Endothelial cell of umbilical vein (primary cell): ENCODE measurements at regions not wholly inside any gene's neighbourhood (a gene's known extent, or its start where the extent isn't known, plus 50 kb on each side); places are given as distances from the start of the nearest gene placed in this dataset.
"Not testable (repeated sequence)": the region's sequence is repeated elsewhere in the genome, so short reads cannot be mapped to it uniquely, and the experiment has no call there.

Experiments
- BruUV-seq: library from RNA; stranded (reverse); fragments of 400-500 nt; replicated peaks from 2 replicates; lab custom pipeline; 2021; lab: Mats Ljungman, UMichigan
- CTCF ChIA-PET: fragments of 300-600, 350-600 bp; sonication (Branson Sonifier 250); formaldehyde crosslinking; loops from one replicate; lab custom pipeline; 2021; ENCODE audit warnings: antibody characterized with exemption, inconsistent platforms; lab: Charles Lee
- POLR2A ChIA-PET: fragments of 300-600, 350-600 bp; sonication (Branson Sonifier 250); formaldehyde crosslinking; loops from one replicate; lab custom pipeline; 2021; ENCODE audit warnings: antibody characterized with exemption, inconsistent platforms; lab: Charles Lee
- DNase-seq: peaks from one replicate; pipeline ENCODE4 v3.0.0-alpha.2; 2011; ENCODE audit warnings: low read depth, low spot score
- FAIRE-seq: peaks from 2 replicates; lab custom pipeline; 2011; peaks lifted over from hg19 to GRCh38; lab: Jason Lieb, UNC
- H2AFZ ChIP-seq: 2 replicates; pipeline ENCODE4 v1.6.0; 2012; ENCODE audit warnings: low read depth, low read length, control low read depth, inconsistent platforms
- H3K27ac ChIP-seq: 2 replicates; pipeline ENCODE4 v1.5.1; 2011; ENCODE audit warnings: low read depth, mild to moderate bottlenecking, control low read depth, low read length, moderate library complexity; ENCODE audit not compliant: insufficient read depth
- H3K27me3 ChIP-seq, 2 experiments: 2 replicates each; pipeline versions ENCODE4 v1.6.0 to v1.6.1; 2011; ENCODE audit warnings: low read length in 2 of 2, mixed read lengths in 1 of 2; ENCODE audit not compliant: control insufficient read depth in 2 of 2, insufficient read depth in 2 of 2
- H3K36me3 ChIP-seq, 2 experiments: 2 replicates in 1 of 2; 3 replicates in 1 of 2; pipeline ENCODE4 v1.5.1; 2011; ENCODE audit warnings: low read length in 2 of 2, mild to moderate bottlenecking in 1 of 2, moderate library complexity in 1 of 2; ENCODE audit not compliant: control insufficient read depth in 2 of 2, insufficient read depth in 2 of 2; ENCODE audit errors: extremely low read depth in 1 of 2
- H3K4me1 ChIP-seq: 3 replicates; pipeline ENCODE4 v1.5.1; 2011; ENCODE audit warnings: mild to moderate bottlenecking, low read length; ENCODE audit not compliant: control insufficient read depth, insufficient read depth; ENCODE audit errors: extremely low read depth
- H3K4me2 ChIP-seq: 2 replicates; pipeline ENCODE4 v1.6.1; 2011; ENCODE audit warnings: low read length, control low read depth, mixed read lengths; ENCODE audit not compliant: insufficient read depth
- H3K4me3 ChIP-seq, 3 experiments: fragments of 200-600 bp in 1 of 3; sonication (generic), shearing (Covaris generic) in 1 of 3; replicated peaks in 1 of 3; 2 replicates each; pipeline ENCODE4 v1.5.1; 2011 to 2016; ENCODE audit warnings: control low read depth in 3 of 3, low read length in 3 of 3, mild to moderate bottlenecking in 2 of 3, inconsistent platforms in 1 of 3, low read depth in 1 of 3, moderate library complexity in 1 of 3; ENCODE audit not compliant: insufficient read depth in 1 of 3
- H3K79me2 ChIP-seq: 2 replicates; pipeline ENCODE4 v1.6.0; 2012; ENCODE audit warnings: low read length, inconsistent platforms; ENCODE audit not compliant: control insufficient read depth, insufficient read depth
- H3K9ac ChIP-seq: replicated peaks from 2 replicates; pipeline ENCODE3; 2011; ENCODE audit warnings: low read length, control low read depth; ENCODE audit not compliant: insufficient read depth; ENCODE audit errors: extremely low read depth
- H3K9me1 ChIP-seq: replicated peaks from 3 replicates; pipeline ENCODE4 v1.6.0; 2011; ENCODE audit warnings: mild to moderate bottlenecking, low read length; ENCODE audit not compliant: control insufficient read depth, insufficient read depth; ENCODE audit errors: extremely low read depth
- H3K9me3 ChIP-seq: replicated peaks from 2 replicates; pipeline ENCODE4 v1.5.1; 2012; ENCODE audit warnings: low read length, inconsistent platforms; ENCODE audit not compliant: control insufficient read depth, insufficient read depth
- H4K20me1 ChIP-seq: replicated peaks from 2 replicates; pipeline ENCODE3; 2011; ENCODE audit warnings: mild to moderate bottlenecking, low read length; ENCODE audit not compliant: control insufficient read depth, insufficient read depth; ENCODE audit errors: extremely low read depth
- GATA2 ChIP-seq: IDR thresholded peaks from 2 replicates; pipeline ENCODE4 v1.7.0; 2011; ENCODE audit warnings: low read depth, mild to moderate bottlenecking, moderate library complexity, mixed read lengths, low read length; ENCODE audit not compliant: insufficient read length, insufficient read depth
- MYC ChIP-seq: IDR thresholded peaks from one replicate; pipeline ENCODE4 v1.6.1; 2011; ENCODE audit warnings: mild to moderate bottlenecking, low read depth, low read length
- dilution Hi-C: fragments of 300-500 bp; cut with MboI; formaldehyde crosslinking; loops from one replicate; pipeline ENCODE4 v1.15.0; 2019; ENCODE audit warnings: low sequenced_read_pairs; ENCODE audit not compliant: extremely low pct_ligation_motif_present
- intact Hi-C: fragments of 100-400 bp; cut with micrococcal nuclease; formaldehyde crosslinking; loops from one replicate; pipeline ENCODE4 v1.10.0; 2022

DNA sequence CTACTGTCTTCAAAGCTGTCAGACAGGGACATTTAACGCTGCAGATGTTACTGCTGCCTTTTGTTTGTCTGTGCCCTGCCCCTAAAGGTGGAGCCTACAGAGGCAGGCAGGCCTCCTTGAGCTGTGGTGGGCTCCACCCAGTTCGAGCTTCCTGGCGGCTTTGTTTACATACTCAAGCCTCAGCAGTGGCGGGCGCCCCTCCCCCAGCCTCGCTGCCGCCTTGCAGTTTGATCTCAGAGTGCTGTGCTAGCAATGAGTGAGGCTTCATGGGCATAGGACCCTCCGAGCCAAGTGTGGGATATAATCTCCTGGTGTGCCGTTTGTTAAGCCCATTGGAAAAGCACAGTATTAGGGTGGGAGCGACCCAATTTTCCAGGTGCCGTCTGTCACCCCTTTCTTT, 609.8 kb upstream of the MDGA2 start:
- FAIRE-seq, H4K20me1 ChIP-seq, H3K4me2 ChIP-seq, DNase-seq, H3K9ac ChIP-seq, intact Hi-C loops, H2AFZ ChIP-seq, H3K9me1 ChIP-seq, dilution Hi-C loops, H3K9me3 ChIP-seq, H3K4me1 ChIP-seq, POLR2A ChIA-PET, BruUV-seq, CTCF ChIA-PET, H3K79me2 ChIP-seq, H3K27ac ChIP-seq, H3K36me3 ChIP-seq, H3K27me3 ChIP-seq, H3K4me3 ChIP-seq: not testable (repeated sequence)

DNA sequence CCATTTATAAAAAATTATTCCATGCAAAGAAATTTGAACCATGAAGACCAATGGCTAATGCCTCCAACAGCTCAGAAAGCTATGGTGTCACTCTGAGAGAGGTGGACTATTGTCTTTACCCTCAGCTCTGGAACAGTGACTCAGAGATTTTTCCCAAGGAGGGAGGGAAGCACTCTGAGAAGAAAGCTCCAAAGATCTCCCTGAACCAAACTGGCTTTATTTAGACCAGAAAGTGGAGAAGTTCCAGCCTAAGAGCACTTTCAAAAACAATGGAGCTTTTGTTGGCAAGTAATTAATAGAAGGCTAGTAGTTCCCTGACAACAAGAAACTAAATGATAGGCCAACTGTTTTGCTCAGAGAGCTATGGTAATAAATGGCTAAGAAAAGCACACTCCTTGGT, 599.9 kb upstream of the MDGA2 start:
- no peak overlapping the region for H3K4me3 ChIP-seq
- POLR2A ChIA-PET, result no interaction called here
- no peak overlapping the region for H3K27ac ChIP-seq
- H3K9me3 ChIP-seq, result peaks cover 6% of the 10 kb centered on the region
- no TSS peak for BruUV-seq
- dilution Hi-C loops, result no loop called here
- no peaks in the 10 kb centered on the region for H3K79me2 ChIP-seq
- H3K4me1 ChIP-seq, result no peaks in the 10 kb centered on the region
- FAIRE-seq (no peak), DNase-seq (no peak)
- CTCF ChIA-PET, result no interaction called here
- no peaks in the 10 kb centered on the region for H4K20me1 ChIP-seq
- H3K36me3 ChIP-seq, result no peaks in the 10 kb centered on the region
- no peak overlapping the region for H3K9ac ChIP-seq
- no peaks in the 10 kb centered on the region for H3K9me1 ChIP-seq
- H3K4me2 ChIP-seq, result no peak overlapping the region
- no peak overlapping the region for H2AFZ ChIP-seq
- intact Hi-C loops, result no loop called here
- no peaks in the 10 kb centered on the region for H3K27me3 ChIP-seq
- TF ChIP-seq GATA2, result no peak
- TF ChIP-seq MYC, result no peak
